Renal pelvis (tissue), 1 donor: ENCODE measurements at regions not wholly inside any gene's neighbourhood (a gene's known extent, or its start where the extent isn't known, plus 50 kb on each side); places are given as distances from the start of the nearest gene placed in this dataset.
"Not testable (repeated sequence)": the region's sequence is repeated elsewhere in the genome, so short reads cannot be mapped to it uniquely, and the experiment has no call there.

Source experiments
- DNase-seq: peaks from one replicate; pipeline ENCODE4 v3.0.0-alpha.2; 2013

- DNase-seq = no peak
Measured at GRCh38 chr4:28827866-28828265, 1892.3 kb upstream of the PCDH7 start.

GRCh38 chr4:28831867-28832266 lies 1888.3 kb upstream of the PCDH7 start:
- no peak for DNase-seq

DNA sequence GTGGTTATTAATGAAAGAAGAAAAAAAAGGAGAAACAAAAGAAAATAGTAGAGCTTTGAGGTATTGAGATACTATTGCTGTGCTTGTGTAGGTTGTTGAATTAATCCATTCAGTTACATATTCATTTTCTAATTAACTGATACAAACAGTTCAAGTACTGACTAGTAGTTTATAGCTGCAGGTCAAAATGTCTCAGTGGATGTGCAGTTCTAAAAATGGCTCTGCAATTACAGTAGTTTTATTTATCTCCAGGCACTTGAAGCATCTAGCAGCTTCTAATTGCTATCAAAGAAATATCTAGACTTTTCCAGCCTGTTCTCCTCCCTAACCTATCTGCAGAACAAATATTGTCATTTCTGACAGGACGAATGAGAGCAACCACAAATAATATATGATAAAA lies 1887.7 kb upstream of the PCDH7 start:
- DNase-seq = no peak

GRCh38 chr4:28834120-28834519 lies 1886.0 kb upstream of the PCDH7 start:
- DNase-seq = no peak

DNA sequence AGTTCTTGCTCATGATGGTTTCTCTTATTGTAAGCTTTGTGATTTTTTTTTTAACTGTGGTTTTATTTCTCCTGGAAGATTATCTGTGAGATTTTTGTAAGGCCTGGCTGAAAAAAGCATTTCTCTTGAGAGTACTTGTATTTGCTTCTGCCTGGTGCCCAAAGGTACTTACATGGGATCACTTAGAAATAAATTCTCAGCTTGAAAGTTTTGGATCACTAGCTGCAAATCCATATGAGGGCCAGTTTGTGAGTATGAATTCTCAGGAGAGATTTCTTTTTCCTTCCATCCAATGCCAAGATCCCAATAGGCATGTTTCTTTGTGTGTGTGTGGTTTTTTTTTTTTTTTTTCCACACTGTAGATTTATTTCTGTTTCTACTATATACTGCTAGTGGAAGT lies 1884.7 kb upstream of the PCDH7 start:
- no peak for DNase-seq

DNA sequence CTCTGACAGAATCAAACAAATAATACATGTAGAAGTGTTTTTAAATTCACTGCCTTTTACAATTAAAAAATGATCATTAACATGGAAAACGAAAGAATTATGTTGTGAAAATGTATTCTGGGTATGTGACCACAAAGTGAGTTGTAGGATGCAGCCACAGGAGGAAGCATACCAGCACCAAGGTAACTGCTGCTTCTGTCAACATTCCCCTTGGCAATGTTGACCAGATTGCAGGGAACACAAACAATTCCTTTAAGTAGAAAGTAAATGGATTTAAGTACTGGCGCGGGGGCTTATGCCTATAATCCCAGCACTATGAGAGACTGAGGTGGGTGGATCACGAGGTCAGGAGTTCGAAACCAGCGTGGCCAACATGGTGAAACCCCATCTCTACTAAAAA lies 1877.9 kb upstream of the PCDH7 start:
- DNase-seq = no peak

- DNase-seq = no peak
Measured at GRCh38 chr4:28845158-28845557, 1875.0 kb upstream of the PCDH7 start.

DNA sequence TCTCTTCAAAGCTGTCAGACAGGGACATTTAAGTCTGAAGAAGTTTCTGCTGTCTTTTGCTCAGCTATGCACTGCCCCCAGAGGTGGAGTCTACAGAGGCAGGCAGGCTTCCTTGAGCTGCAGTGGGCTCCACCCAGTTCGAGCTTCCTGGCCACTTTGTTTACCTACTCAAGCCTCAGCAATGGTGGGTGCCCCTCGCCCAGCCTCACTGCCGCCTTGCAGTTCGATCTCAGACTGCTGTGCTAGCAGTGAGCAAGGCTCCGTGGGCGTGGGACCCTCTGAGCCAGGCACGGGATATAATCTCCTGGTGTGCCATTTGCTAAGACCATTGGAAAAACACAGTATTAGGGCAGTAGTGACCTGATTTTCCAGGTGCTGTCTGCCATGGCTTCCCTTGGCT lies 1863.1 kb upstream of the PCDH7 start:
- not testable (repeated sequence) for DNase-seq

DNA sequence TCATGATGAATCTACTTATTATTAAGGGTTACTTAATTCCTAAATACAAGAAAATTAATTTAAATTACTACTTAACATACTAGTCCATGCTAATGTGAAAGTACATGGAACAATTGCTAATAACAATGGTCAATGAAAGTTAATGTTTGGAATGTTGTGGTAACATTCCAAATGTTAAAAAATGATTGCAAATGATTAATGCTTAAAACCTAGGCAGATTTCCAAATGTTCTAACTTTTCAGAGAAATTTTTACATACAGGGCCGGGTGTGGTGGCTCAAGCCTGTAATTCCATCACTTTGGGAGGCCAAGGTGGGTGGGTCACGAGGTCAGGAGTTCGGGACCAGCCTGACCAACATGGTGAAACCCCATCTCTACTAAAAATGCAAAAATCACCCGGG lies 1851.3 kb upstream of the PCDH7 start:
- no peak for DNase-seq

DNA sequence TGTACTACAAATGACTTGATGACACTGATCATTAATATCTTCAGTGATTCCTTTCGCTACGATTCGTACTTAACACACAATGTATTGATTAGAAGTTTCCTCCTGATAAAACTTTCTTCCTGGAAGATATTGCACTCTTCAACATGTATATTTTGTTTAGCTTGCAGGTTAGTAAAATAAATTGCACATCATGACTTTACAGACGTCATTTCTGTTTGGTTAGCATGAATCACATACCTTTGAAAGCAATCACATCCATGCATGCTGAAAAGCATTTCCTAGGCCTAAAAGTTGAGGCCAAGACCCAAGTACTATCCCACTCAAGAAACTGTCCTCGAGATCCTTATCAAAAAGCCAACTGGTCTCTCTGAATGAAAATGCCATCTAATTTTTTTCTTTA lies 1841.0 kb upstream of the PCDH7 start:
- no peak for DNase-seq

GRCh38 chr4:28879900-28880299 lies 1840.3 kb upstream of the PCDH7 start:
- DNase-seq = no peak

- DNase-seq = no peak
Measured at GRCh38 chr4:28883211-28883610, 1837.0 kb upstream of the PCDH7 start.

DNA sequence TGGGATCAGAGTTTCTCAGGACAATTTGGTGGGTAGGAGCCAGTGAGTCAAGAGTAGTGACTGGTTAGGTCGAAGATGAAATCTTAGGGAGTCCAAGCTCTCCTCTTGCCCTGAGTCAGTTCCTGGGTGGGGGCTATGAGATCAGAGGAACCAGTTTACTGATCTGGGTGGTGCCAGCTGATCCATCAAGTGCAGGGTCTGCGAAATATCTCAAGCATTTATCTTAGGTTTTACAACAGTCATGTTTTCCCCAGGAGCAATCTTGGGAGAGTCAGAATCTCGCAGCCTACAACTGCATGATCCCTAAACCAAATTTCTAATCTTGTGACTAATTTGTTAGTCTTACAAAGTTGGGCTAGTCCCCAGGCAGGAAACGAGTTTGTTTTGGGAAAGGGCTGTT lies 1833.2 kb upstream of the PCDH7 start:
- no peak for DNase-seq

DNA sequence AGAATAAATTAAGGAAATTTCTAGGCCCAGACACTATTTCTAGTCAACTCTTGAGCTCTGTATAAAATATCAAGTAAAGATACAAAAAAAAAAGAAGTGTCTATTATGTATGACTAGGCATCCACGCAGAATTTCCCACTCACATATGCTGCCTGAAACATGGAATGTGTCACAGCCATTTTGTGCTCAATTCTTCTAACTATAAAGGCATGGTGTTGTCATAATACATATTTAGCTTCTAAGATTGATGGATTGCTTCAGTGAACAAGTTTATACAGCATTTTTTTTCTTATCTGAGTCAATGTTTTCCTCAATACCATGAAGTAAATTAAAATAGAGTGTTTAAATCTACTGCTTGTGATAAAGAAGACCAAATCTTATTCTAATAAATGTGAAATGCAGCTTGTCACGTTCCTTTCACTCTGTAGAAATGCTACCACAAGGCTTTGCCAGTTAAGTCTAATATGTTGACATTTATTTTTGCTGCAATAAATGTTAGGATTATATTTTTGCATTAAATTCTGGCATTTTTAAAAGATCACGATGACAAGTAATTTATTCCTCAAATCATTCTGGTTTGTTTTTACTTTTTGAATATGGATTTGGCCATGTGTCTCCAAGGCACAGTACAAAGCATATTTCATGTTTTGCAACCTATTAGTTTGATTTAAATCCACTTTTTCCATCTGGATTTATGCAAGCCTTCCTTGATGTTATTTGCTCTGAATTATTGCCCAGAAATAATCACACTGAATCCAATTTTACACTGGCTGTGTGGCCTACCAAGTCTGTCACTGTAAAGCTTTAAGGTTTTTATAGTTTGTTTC lies 1829.0 kb upstream of the PCDH7 start:
- DNase-seq = peak; percentile 24

GRCh38 chr4:28913466-28913865 lies 1806.7 kb upstream of the PCDH7 start:
- DNase-seq = no peak

DNA sequence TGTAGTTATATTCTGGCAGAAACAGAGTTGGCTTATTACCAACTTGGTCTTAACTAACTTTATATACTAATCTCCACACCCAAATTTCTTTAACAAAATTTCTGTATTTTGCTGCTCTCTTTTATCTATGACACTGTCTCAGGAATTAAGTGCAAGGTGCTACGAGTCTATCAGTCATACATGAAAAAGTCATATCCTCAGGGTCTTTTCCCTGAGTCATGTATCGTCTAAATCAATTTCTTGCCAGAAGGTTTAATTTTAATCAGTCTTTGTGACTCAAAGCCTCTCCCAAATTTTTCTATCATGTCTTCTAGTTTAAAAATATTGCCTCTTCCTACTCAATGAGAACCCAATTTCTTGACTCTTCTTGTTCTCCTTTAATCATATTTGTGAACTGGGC lies 1803.6 kb upstream of the PCDH7 start:
- DNase-seq = no peak

GRCh38 chr4:28918871-28919270 lies 1801.3 kb upstream of the PCDH7 start:
- no peak for DNase-seq

GRCh38 chr4:28921886-28922285 lies 1798.3 kb upstream of the PCDH7 start:
- no peak for DNase-seq

DNA sequence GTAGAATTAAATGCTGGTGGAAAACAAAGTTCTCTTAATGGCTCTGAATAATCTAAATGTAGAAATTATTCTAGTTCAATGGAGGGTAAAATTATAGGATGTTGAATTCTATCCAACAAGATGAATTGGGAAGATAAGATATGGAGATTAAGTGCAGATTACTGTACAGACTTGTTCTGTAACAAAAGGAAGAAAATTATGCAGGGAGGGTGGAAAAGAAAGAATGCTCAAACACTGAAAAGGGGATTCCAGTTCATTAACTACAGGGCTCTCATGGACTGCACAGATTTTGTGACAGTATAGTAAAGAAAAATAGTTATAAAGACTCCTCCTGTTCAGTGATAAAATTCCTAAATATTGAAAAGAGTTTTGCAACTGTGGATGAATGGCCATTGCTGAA lies 1794.0 kb upstream of the PCDH7 start:
- DNase-seq = no peak

DNA sequence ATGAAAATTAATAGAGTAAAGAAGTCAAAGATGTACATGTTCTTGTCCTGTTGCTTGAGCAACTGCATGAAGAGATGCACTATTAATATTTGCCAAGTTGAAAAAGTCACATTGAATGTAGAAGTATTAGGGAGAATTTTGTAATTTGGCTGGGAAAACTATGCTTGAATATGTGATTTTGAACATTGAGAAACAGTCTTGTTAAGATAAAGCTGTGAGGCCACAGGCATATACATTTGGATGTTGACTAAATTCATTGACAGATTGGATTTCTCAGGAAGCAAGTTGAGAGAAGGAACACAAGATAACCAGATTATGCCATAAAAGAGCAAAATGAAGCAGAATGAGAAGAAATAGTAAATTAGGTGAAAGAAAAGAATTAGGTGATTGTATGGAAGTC lies 1777.5 kb upstream of the PCDH7 start:
- DNase-seq = no peak

DNA sequence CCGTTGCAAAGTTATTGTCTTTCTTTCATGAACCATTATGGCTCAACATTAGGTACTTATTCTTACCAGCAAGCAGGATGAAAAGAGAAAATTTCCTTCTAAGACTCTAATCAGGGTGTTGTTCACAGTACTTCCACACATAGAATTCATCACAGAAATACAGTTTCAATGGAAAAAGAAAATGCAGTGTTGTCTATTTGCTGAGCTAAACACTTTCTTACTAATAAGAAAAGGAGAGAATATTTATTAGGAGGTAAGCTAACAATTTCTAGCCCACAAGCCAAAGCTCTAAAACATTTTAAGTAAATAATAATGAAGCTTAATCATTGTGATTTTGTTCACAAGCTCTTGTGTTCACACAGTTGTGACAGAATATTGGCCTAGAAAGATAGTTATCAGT lies 1772.8 kb upstream of the PCDH7 start:
- DNase-seq = no peak

- DNase-seq = no peak
Measured at GRCh38 chr4:28948501-28948900, 1771.7 kb upstream of the PCDH7 start.

DNA sequence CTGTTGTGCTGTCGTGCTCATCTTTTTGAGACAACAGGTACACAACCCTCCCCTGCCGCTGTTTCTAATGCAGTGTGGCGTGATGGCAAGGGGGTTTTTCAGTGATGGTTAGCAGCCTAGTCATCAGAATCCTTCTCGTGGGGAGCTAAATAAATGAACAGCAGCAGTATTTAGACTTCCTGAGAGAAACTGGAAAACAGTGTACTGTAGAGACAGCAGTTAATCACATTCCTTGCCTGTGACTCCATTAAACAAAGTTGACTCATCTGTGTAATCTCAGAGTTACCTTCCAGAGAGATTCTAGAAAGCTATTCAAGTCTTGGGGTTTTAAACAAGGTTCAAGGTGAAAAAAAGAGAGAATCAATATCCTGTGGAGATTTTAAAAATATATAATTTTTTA lies 1753.2 kb upstream of the PCDH7 start:
- DNase-seq = no peak

- no peak for DNase-seq
Measured at GRCh38 chr4:28973587-28974350, 1746.4 kb upstream of the PCDH7 start.
